ENCODE measurements at regions not wholly inside any gene's neighbourhood (a gene's known extent, or its start where the extent isn't known, plus 50 kb on each side); places are given as distances from the start of the nearest gene placed in this dataset.

- no peak overlapping the region for H3K27ac ChIP-seq (ENCODE audit: low read depth in 1 of 2, low read length in 2 of 2)
- TF ChIP-seq FOXA1 (IDR thresholded peaks at IDR 0.05) (no peak), GABPA (IDR thresholded peaks at IDR 0.05 in 1 of 2, conservative IDR thresholded peaks at IDR 0.05 in 1 of 2) (no peak), EGR1 (IDR thresholded peaks at IDR 0.05; ENCODE audit: low read depth in 2 of 2) (no peak), HNF4G (IDR thresholded peaks at IDR 0.05) (no peak), JUND (IDR thresholded peaks at IDR 0.05) (no peak), RXRA (IDR thresholded peaks at IDR 0.05) (no peak), TAF1 (conservative IDR thresholded peaks at IDR 0.05) (no peak)
- H3K9me3 ChIP-seq (ENCODE audit: control insufficient read depth in 4 of 4, low read length in 3 of 4): no peaks in the 10 kb centered on the region
- H3K27me3 ChIP-seq (ENCODE audit: control insufficient read depth in 4 of 4, insufficient read depth in 4 of 4, low read length in 3 of 4): no peaks in the 10 kb centered on the region
- WGBS: 88% methylated on average over 7 of the region's 7 CpGs
- H3K4me1 ChIP-seq (ENCODE audit: control insufficient read depth in 4 of 4, insufficient read depth in 4 of 4, low read length in 3 of 4): no peaks in the 10 kb centered on the region
- no peak for DNase-seq (ENCODE audit: low spot score)
- no peaks in the 10 kb centered on the region for H3K36me3 ChIP-seq (ENCODE audit: control insufficient read depth in 4 of 4, insufficient read depth in 3 of 4, low read depth in 1 of 4, low read length in 3 of 4)
- no peak overlapping the region for H3K4me3 ChIP-seq (ENCODE audit: low read depth in 1 of 3, low read length in 3 of 3)
- H3K9ac ChIP-seq (ENCODE audit: low read depth in 1 of 2, low read length in 2 of 2): no peak overlapping the region
These were observed 192.1 kb downstream of the CTTN start for GRCh38 chr11:70590356-70590991.

GRCh38 chr11:70592641-70593165, 194.4 kb downstream of the CTTN start:
- WGBS: 91% methylated on average over 17 of the region's 17 CpGs
- H3K27me3 ChIP-seq (ENCODE audit: control insufficient read depth in 4 of 4, insufficient read depth in 4 of 4, low read length in 3 of 4): no peaks in the 10 kb centered on the region
- H3K9me3 ChIP-seq (ENCODE audit: control insufficient read depth in 4 of 4, low read length in 3 of 4): no peaks in the 10 kb centered on the region
- H3K27ac ChIP-seq (ENCODE audit: low read depth in 1 of 2, low read length in 2 of 2): no peak overlapping the region
- H3K9ac ChIP-seq (ENCODE audit: low read depth in 1 of 2, low read length in 2 of 2): no peak overlapping the region
- H3K4me1 ChIP-seq (ENCODE audit: control insufficient read depth in 4 of 4, insufficient read depth in 4 of 4, low read length in 3 of 4): no peaks in the 10 kb centered on the region
- H3K36me3 ChIP-seq (ENCODE audit: control insufficient read depth in 4 of 4, insufficient read depth in 3 of 4, low read depth in 1 of 4, low read length in 3 of 4): no peaks in the 10 kb centered on the region
- no peak for TF ChIP-seq RXRA (IDR thresholded peaks at IDR 0.05)
- TF ChIP-seq FOXA1 (IDR thresholded peaks at IDR 0.05): no peak
- no peak for TF ChIP-seq ZBTB33 (IDR thresholded peaks at IDR 0.05)
- no peak for TF ChIP-seq YY1 (IDR thresholded peaks at IDR 0.05)
- no peak for TF ChIP-seq EGR1 (IDR thresholded peaks at IDR 0.05; ENCODE audit: low read depth in 2 of 2)
- DNase-seq (ENCODE audit: low spot score): no peak
- H3K4me3 ChIP-seq (ENCODE audit: low read depth in 1 of 3, low read length in 3 of 3): no peak overlapping the region

DNA sequence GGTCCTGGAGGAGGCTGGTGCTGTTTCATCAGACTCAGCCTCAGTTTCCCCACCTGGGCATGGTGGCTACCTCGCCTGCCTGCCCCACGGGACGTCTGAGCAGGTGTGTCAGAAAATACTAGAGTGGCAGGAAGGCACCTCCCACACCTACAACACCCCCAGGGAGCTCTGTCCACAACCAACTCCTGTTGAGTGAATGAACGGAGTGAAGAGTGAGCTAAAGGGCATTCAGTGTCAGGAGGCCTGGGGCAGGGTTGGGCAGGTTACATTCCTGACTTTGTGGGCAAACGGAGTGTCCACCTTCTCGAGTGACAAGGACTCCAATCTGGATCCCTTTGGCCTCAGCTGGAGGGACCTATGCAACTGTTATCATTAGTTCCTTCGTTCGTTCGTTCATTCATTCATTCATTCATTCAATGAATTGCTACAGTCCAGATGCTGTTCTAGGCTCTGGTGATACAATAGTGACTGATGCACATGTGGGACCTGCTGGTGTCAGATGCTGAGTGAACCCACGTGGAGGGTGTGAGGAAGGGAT, 195.2 kb downstream of the CTTN start:
- Histone ChIP-seq H3K27ac (ENCODE audit: low read depth in 1 of 2, low read length in 2 of 2) (no peak overlapping the region), H3K4me3 (ENCODE audit: low read depth in 1 of 3, low read length in 3 of 3) (no peak overlapping the region), H3K9me3 (ENCODE audit: control insufficient read depth in 4 of 4, low read length in 3 of 4) (no peaks in the 10 kb centered on the region), H3K9ac (ENCODE audit: low read depth in 1 of 2, low read length in 2 of 2) (no peak overlapping the region), H3K36me3 (ENCODE audit: control insufficient read depth in 4 of 4, insufficient read depth in 3 of 4, low read depth in 1 of 4, low read length in 3 of 4) (no peaks in the 10 kb centered on the region), H3K27me3 (ENCODE audit: control insufficient read depth in 4 of 4, insufficient read depth in 4 of 4, low read length in 3 of 4) (no peaks in the 10 kb centered on the region), H3K4me1 (ENCODE audit: control insufficient read depth in 4 of 4, insufficient read depth in 4 of 4, low read length in 3 of 4) (no peaks in the 10 kb centered on the region)
- no peak for TF ChIP-seq SP1 (IDR thresholded peaks at IDR 0.05)
- no peak for TF ChIP-seq TAF1 (conservative IDR thresholded peaks at IDR 0.05)
- TF ChIP-seq, protein P1, sequence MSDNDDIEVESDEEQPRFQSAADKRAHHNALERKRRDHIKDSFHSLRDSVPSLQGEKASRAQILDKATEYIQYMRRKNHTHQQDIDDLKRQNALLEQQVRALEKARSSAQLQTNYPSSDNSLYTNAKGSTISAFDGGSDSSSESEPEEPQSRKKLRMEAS (IDR thresholded peaks at IDR 0.05): no peak
- TF ChIP-seq YY1 (IDR thresholded peaks at IDR 0.05): no peak
- no peak for DNase-seq (ENCODE audit: low spot score)
- WGBS: 86% methylated on average over 10 of the region's 10 CpGs

Measured in liver (tissue), 7 donors.